DOHH2 (cell line): ENCODE measurements at regions not wholly inside any gene's neighbourhood (a gene's known extent, or its start where the extent isn't known, plus 50 kb on each side); places are given as distances from the start of the nearest gene placed in this dataset.

Experiments used
- CTCF ChIP-seq: fragments of 200-600 bp; sonication (generic); IDR thresholded peaks from one replicate; pipeline ENCODE4 v1.5.1; 2014; ENCODE audit warnings: antibody characterized with exemption, mild to moderate bottlenecking, low read depth, low read length; ENCODE audit not compliant: poor library complexity, severe bottlenecking
- EZH2phosphoT487 ChIP-seq: fragments of 200-600 bp; sonication (generic); IDR thresholded peaks from 2 replicates; pipeline ENCODE4 v1.6.1; 2017; ENCODE audit warnings: borderline replicate concordance, mild to moderate bottlenecking, antibody characterized with exemption, low read length, moderate library complexity, mixed read lengths

GRCh38 chr2:183780072-183780471 lies 655.8 kb downstream of the NUP35 start:
- no peak for TF ChIP-seq CTCF
- TF ChIP-seq EZH2phosphoT487, result no peak
